Endodermal cell (in vitro differentiated cells): ENCODE measurements at regions not wholly inside any gene's neighbourhood (a gene's known extent, or its start where the extent isn't known, plus 50 kb on each side); places are given as distances from the start of the nearest gene placed in this dataset.

Experiments
- DNase-seq: peaks from one replicate; pipeline ENCODE4 v3.0.0-alpha.2; 2017
- H3K27ac ChIP-seq: 2 replicates; pipeline ENCODE4 v1.5.1; 2013; ENCODE audit warnings: mild to moderate bottlenecking, low read depth, low read length, moderate library complexity
- H3K27me3 ChIP-seq: 2 replicates; pipeline ENCODE4 v1.6.1; 2013; ENCODE audit warnings: mild to moderate bottlenecking, low read length, moderate library complexity; ENCODE audit not compliant: insufficient read depth, control insufficient read depth, poor library complexity, severe bottlenecking
- H3K36me3 ChIP-seq: 2 replicates; pipeline ENCODE4 v1.7.0; 2013; ENCODE audit warnings: mild to moderate bottlenecking, low read length, moderate library complexity; ENCODE audit not compliant: control insufficient read depth, insufficient read depth
- H3K4me1 ChIP-seq: one replicate; pipeline ENCODE4 v1.7.0; 2013; ENCODE audit warnings: low read length; ENCODE audit not compliant: control insufficient read depth, insufficient read depth
- H3K4me3 ChIP-seq: 2 replicates; pipeline ENCODE4 v1.5.1; 2013; ENCODE audit warnings: mild to moderate bottlenecking, low read length, moderate library complexity
- H3K9ac ChIP-seq: 2 replicates; pipeline ENCODE4 v1.6.1; 2013; ENCODE audit warnings: mild to moderate bottlenecking, low read length, moderate library complexity; ENCODE audit not compliant: poor library complexity, severe bottlenecking; ENCODE audit errors: extremely low read depth
- H3K9me3 ChIP-seq: 2 replicates; pipeline ENCODE4 v1.6.1; 2013; ENCODE audit warnings: mild to moderate bottlenecking, low read length, moderate library complexity; ENCODE audit not compliant: control insufficient read depth
- H3K27ac Mint-ChIP-seq: 2 replicates; pipeline ENCODE4 v1.8.0; 2020; ENCODE audit warnings: mixed read lengths
- H3K27me3 Mint-ChIP-seq: 2 replicates; pipeline ENCODE4 v1.8.0; 2021; ENCODE audit warnings: mild to moderate bottlenecking, mixed read lengths; ENCODE audit not compliant: insufficient read depth
- H3K36me3 Mint-ChIP-seq: 2 replicates; pipeline ENCODE4 v1.8.0; 2020; ENCODE audit warnings: low read depth, mixed read lengths
- H3K4me1 Mint-ChIP-seq: 2 replicates; pipeline ENCODE4 v1.8.0; 2020; ENCODE audit warnings: mixed read lengths
- H3K4me3 Mint-ChIP-seq: 2 replicates; pipeline ENCODE4 v1.8.0; 2020; ENCODE audit warnings: mild to moderate bottlenecking, moderate library complexity, mixed read lengths
- H3K9me3 Mint-ChIP-seq: 2 replicates; pipeline ENCODE4 v1.8.0; 2020; ENCODE audit warnings: mild to moderate bottlenecking, mixed read lengths
- CTCF ChIP-seq: fragments of 200-600 bp; sonication (generic); conservative IDR thresholded peaks from 2 replicates; pipeline ENCODE4 v1.5.0; 2021; ENCODE audit warnings: antibody characterized with exemption, mild to moderate bottlenecking
- WGBS, 2 experiments: methylation state at CpG; one replicate each; pipeline versions ENCODE4 v1.1.5 to v1.1.7; 2013; ENCODE audit warnings: missing lambda C conversion rate in 2 of 2, mixed read lengths in 1 of 2; ENCODE audit not compliant: insufficient coverage in 1 of 2, insufficient read length in 1 of 2; 5-methylcytosine and 5-hydroxymethylcytosine counted together

DNA sequence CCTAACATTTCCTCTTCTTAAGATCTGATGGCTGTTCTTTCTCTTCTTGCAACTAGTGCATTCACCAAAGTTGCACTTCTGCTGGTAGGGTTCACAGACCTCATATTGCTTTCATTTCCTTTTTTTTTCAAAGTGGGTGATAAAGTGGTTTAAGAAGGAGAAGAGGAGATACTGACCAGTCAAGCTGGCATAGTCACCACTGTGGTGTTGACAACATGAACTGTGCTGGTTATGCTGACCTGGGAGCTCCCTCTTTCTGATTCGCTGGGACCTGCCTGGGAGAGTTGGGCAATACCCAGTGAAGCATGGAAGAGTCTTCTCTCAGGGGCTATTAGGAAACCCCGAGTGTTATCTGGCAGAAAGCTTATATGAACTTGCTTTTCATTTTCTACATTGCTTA, 222.9 kb downstream of the SLITRK5 start:
- TF ChIP-seq CTCF, result no peak
- H3K4me1 ChIP-seq, result no peaks in the 10 kb centered on the region
- Mint-ChIP-seq H3K36me3 (no peaks in the 10 kb centered on the region), H3K4me1 (no peaks in the 10 kb centered on the region), H3K27ac (no peak overlapping the region), H3K27me3 (peaks cover 2% of the 10 kb centered on the region), H3K4me3 (no peak overlapping the region), H3K9me3 (no peaks in the 10 kb centered on the region)
- no peak overlapping the region for H3K9ac ChIP-seq
- no peaks in the 10 kb centered on the region for H3K27me3 ChIP-seq
- WGBS, 2 experiments, result 95% methylated on average over 2 of the region's 2 CpGs; no CpG with 5 or more reads in 1 of the 2 experiments
- no peaks in the 10 kb centered on the region for H3K9me3 ChIP-seq
- H3K27ac ChIP-seq, result no peak overlapping the region
- H3K4me3 ChIP-seq, result no peak overlapping the region
- DNase-seq, result no peak
- no peaks in the 10 kb centered on the region for H3K36me3 ChIP-seq

- H3K4me3 ChIP-seq, result no peak overlapping the region
- no peak for TF ChIP-seq CTCF
- no peaks in the 10 kb centered on the region for H3K4me1 ChIP-seq
- H3K9me3 ChIP-seq, result no peaks in the 10 kb centered on the region
- DNase-seq, result no peak
- H3K27me3 ChIP-seq, result no peaks in the 10 kb centered on the region
- H3K9ac ChIP-seq, result no peak overlapping the region
- Mint-ChIP-seq H3K4me1 (no peaks in the 10 kb centered on the region), H3K27me3 (no peaks in the 10 kb centered on the region), H3K9me3 (peaks cover 3% of the 10 kb centered on the region), H3K4me3 (no peak overlapping the region), H3K27ac (no peak overlapping the region), H3K36me3 (no peaks in the 10 kb centered on the region)
- no peak overlapping the region for H3K27ac ChIP-seq
- H3K36me3 ChIP-seq, result no peaks in the 10 kb centered on the region
These were observed 232.4 kb downstream of the SLITRK5 start for GRCh38 chr13:87903553-87903952.

DNA sequence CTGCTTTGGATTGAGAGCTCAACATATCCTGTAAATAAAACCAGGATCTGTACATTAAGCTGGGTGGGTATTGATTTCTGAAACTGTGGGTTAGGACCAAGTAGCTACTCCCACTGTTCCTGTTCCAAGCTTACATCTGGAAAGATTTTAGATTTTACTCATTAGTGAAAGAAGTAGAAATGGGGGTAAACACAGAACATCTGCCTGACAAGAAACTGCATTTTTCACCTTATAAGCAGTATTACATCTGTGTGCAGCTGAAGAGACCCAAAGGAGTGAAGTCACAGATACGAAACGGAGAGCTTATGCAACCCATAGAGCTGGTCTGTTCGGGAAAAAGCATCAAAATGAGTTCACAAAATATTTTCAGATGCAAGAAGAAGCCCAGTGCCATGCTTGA, 235.2 kb downstream of the SLITRK5 start:
- H3K4me1 Mint-ChIP-seq, result no peaks in the 10 kb centered on the region
- Histone ChIP-seq H3K27ac (no peak overlapping the region), H3K27me3 (no peaks in the 10 kb centered on the region), H3K4me3 (no peak overlapping the region), H3K4me1 (no peaks in the 10 kb centered on the region), H3K36me3 (no peaks in the 10 kb centered on the region), H3K9ac (no peak overlapping the region), H3K9me3 (no peaks in the 10 kb centered on the region)
- no peaks in the 10 kb centered on the region for H3K36me3 Mint-ChIP-seq
- H3K27me3 Mint-ChIP-seq, result no peaks in the 10 kb centered on the region
- no peaks in the 10 kb centered on the region for H3K9me3 Mint-ChIP-seq
- 95 to 100% methylated on average over 3 of the region's 3 CpGs for WGBS, 2 experiments
- DNase-seq, result no peak
- H3K4me3 Mint-ChIP-seq, result no peak overlapping the region
- H3K27ac Mint-ChIP-seq, result no peak overlapping the region
- TF ChIP-seq CTCF, result no peak
